ENCODE measurements at regions not wholly inside any gene's neighbourhood (a gene's known extent, or its start where the extent isn't known, plus 50 kb on each side); places are given as distances from the start of the nearest gene placed in this dataset.

DNA sequence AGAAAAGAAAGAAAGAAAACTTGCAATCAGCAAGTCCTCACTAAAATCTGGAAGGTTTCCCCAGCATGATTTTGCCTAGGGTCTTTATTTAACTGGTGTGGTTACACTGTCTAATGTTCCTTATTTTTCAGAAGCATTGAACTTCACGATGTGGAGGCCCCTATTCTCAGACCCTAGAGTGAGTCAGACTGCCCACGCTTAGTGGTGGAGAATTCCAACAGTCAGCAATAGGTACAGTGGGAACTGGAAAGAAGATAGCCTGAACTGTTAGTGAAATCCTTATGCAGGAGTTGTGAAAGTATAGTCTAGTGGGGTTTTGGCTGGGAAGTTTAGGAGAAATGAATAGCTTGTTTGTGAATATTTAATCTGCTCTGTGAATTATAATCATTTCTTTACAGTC, 115.0 kb downstream of the FZD1 start:
- TF ChIP-seq GATA3 (IDR thresholded peaks at IDR 0.05; ENCODE audit: low read depth, low read length) (no peak), GATA2 (IDR thresholded peaks at IDR 0.05; ENCODE audit: low read depth, low read length) (no peak)
